ENCODE measurements at regions not wholly inside any gene's neighbourhood (a gene's known extent, or its start where the extent isn't known, plus 50 kb on each side); places are given as distances from the start of the nearest gene placed in this dataset.

DNA sequence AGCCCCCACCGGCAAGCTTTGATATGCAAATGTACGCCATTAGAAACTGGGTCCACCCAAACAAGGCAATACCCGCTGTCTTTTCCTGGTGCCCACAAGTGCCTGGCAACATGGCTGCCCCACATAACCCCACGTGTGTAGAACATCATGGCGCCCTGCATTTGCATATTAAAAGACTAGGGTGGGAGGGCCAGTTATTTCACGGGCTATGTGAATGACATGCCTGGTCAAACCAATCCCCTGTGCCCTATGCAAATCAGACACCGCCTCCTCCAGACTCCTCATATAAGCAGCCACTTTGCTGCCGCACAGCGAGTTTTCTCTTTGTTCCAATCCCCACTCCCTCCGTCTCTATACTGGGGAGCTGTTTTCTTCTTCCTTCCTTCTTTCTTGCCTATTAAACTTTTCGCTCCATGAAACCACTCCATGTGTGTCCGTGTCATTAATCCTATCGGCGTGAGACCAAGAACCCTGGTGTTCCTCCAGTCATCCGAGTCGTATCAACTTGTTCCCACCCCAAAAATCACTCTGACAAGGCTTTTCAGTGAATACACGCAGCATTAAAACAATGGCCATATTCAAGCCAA, 112.6 kb upstream of the SORBS2 start:
- CTCF ChIA-PET = no interaction called here
- POLR2A ChIA-PET = no interaction called here
- no peak overlapping the region for H3K27ac Mint-ChIP-seq
- H3K4me3 Mint-ChIP-seq = no peak overlapping the region
- ATAC-seq = no peak
- no peaks in the 10 kb centered on the region for H3K27me3 Mint-ChIP-seq (ENCODE audit: low read depth)
- no peak for DNase-seq (ENCODE audit: low spot score)
- peaks cover 32% of the 10 kb centered on the region for H3K4me1 Mint-ChIP-seq
- TF ChIP-seq CBFB (CRISPR knock-in tag; IDR thresholded peaks at IDR 0.05; ENCODE audit: low read depth) (no peak), ZNF219 (CRISPR knock-in tag; IDR thresholded peaks at IDR 0.05; ENCODE audit: borderline replicate concordance) (no peak), IRF1 (CRISPR knock-in tag; IDR thresholded peaks at IDR 0.05) (no peak), ZNF423 (CRISPR knock-in tag; IDR thresholded peaks at IDR 0.05) (no peak)
- peaks cover 7% of the 10 kb centered on the region for H3K36me3 Mint-ChIP-seq
- peaks cover 10% of the 10 kb centered on the region for H3K9me3 Mint-ChIP-seq

DNA sequence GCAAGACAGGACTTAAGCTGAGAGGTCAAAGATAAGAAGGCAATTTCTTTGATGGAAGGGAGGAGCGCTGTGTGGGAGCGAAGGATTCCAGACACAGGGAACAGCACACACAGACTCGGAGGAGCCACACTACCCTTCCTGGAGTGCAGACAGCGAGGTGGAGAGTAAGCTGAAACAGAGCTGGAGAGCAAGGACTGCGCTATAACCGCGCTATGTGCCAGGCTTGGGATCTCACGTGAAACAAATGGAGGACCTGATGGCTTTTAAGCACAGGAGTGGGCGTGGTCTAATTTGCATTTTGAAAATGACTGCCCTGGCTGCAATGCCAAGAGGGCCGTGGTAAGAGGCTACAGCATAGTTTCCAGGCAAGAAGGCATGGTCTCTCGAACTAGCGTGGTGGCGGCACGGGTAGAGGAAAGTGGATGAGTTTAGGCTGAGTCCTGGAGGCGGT, 113.9 kb upstream of the SORBS2 start:
- ChIA-PET CTCF (no interaction called here), POLR2A (no interaction called here)
- Mint-ChIP-seq H3K4me3 (no peak overlapping the region), H3K4me1 (peaks cover 30% of the 10 kb centered on the region), H3K27me3 (ENCODE audit: low read depth) (no peaks in the 10 kb centered on the region), H3K9me3 (peaks cover 10% of the 10 kb centered on the region), H3K27ac (no peak overlapping the region), H3K36me3 (peaks cover 7% of the 10 kb centered on the region)
- ATAC-seq = peak; percentile 67
- TF ChIP-seq ESRRA (CRISPR knock-in tag; IDR thresholded peaks at IDR 0.05; ENCODE audit: borderline replicate concordance) (no peak), SMAD3 (CRISPR knock-in tag; IDR thresholded peaks at IDR 0.05; ENCODE audit: borderline replicate concordance) (no peak), TCF7 (CRISPR knock-in tag; IDR thresholded peaks at IDR 0.05; ENCODE audit: low read depth) (no peak), NFATC4 (CRISPR knock-in tag; IDR thresholded peaks at IDR 0.05) (no peak), ZNF423 (CRISPR knock-in tag; IDR thresholded peaks at IDR 0.05) (no peak), CBFB (CRISPR knock-in tag; IDR thresholded peaks at IDR 0.05; ENCODE audit: low read depth) (no peak), TEAD1 (CRISPR knock-in tag; IDR thresholded peaks at IDR 0.05) (no peak), ZSCAN18 (CRISPR knock-in tag; IDR thresholded peaks at IDR 0.05) (no peak), MYBL2 (CRISPR knock-in tag; IDR thresholded peaks at IDR 0.05) (no peak), USF1 (CRISPR knock-in tag; IDR thresholded peaks at IDR 0.05) (no peak), RELA (CRISPR knock-in tag; IDR thresholded peaks at IDR 0.05; ENCODE audit: borderline replicate concordance) (no peak), ZNF121 (CRISPR knock-in tag; IDR thresholded peaks at IDR 0.05) (no peak), ZNF416 (CRISPR knock-in tag; IDR thresholded peaks at IDR 0.05) (no peak), TEAD4 (CRISPR knock-in tag; IDR thresholded peaks at IDR 0.05) (no peak), ZBTB21 (CRISPR knock-in tag; IDR thresholded peaks at IDR 0.05; ENCODE audit: borderline replicate concordance) (no peak), RORB (CRISPR knock-in tag; IDR thresholded peaks at IDR 0.05) (no peak), ELF4 (CRISPR knock-in tag; IDR thresholded peaks at IDR 0.05; ENCODE audit: low read depth) (no peak)
- TF ChIP-seq, protein P1, sequence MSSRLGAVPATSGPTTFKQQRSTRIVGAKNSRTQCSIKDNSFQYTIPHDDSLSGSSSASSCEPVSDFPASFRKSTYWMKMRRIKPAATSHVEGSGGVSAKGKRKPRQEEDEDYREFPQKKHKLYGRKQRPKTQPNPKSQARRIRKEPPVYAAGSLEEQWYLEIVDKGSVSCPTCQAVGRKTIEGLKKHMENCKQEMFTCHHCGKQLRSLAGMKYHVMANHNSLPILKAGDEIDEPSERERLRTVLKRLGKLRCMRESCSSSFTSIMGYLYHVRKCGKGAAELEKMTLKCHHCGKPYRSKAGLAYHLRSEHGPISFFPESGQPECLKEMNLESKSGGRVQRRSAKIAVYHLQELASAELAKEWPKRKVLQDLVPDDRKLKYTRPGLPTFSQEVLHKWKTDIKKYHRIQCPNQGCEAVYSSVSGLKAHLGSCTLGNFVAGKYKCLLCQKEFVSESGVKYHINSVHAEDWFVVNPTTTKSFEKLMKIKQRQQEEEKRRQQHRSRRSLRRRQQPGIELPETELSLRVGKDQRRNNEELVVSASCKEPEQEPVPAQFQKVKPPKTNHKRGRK (CRISPR knock-in tag; IDR thresholded peaks at IDR 0.05; ENCODE audit: borderline replicate concordance) = no peak
- TF ChIP-seq, protein P2, sequence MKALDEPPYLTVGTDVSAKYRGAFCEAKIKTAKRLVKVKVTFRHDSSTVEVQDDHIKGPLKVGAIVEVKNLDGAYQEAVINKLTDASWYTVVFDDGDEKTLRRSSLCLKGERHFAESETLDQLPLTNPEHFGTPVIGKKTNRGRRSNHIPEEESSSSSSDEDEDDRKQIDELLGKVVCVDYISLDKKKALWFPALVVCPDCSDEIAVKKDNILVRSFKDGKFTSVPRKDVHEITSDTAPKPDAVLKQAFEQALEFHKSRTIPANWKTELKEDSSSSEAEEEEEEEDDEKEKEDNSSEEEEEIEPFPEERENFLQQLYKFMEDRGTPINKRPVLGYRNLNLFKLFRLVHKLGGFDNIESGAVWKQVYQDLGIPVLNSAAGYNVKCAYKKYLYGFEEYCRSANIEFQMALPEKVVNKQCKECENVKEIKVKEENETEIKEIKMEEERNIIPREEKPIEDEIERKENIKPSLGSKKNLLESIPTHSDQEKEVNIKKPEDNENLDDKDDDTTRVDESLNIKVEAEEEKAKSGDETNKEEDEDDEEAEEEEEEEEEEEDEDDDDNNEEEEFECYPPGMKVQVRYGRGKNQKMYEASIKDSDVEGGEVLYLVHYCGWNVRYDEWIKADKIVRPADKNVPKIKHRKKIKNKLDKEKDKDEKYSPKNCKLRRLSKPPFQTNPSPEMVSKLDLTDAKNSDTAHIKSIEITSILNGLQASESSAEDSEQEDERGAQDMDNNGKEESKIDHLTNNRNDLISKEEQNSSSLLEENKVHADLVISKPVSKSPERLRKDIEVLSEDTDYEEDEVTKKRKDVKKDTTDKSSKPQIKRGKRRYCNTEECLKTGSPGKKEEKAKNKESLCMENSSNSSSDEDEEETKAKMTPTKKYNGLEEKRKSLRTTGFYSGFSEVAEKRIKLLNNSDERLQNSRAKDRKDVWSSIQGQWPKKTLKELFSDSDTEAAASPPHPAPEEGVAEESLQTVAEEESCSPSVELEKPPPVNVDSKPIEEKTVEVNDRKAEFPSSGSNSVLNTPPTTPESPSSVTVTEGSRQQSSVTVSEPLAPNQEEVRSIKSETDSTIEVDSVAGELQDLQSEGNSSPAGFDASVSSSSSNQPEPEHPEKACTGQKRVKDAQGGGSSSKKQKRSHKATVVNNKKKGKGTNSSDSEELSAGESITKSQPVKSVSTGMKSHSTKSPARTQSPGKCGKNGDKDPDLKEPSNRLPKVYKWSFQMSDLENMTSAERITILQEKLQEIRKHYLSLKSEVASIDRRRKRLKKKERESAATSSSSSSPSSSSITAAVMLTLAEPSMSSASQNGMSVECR (CRISPR knock-in tag; IDR thresholded peaks at IDR 0.05; ENCODE audit: borderline replicate concordance) = no peak
- no peak for DNase-seq (ENCODE audit: low spot score)
